A549 (cell line): ENCODE measurements at regions not wholly inside any gene's neighbourhood (a gene's known extent, or its start where the extent isn't known, plus 50 kb on each side); places are given as distances from the start of the nearest gene placed in this dataset.

ENCODE experiments used
- ATAC-seq, 2 experiments: fragments of 200-7000 bp in 1 of 2; fragments of >200 bp in 1 of 2; cut with Nextera tagmentation in 1 of 2; cut with Tn5 transposase in 1 of 2; 3 replicates each; pipeline versions ENCODE4 v1.8.0 to v1.9.1; 2018 to 2020; ENCODE audit warnings: mild to moderate bottlenecking in 1 of 2, moderate library complexity in 1 of 2
- CTCF ChIA-PET: fragments of 300-600 bp; sonication (Branson Sonifier 250); formaldehyde crosslinking; extraction: SDS; loops from one replicate; lab custom pipeline; 2021; ENCODE audit warnings: antibody characterized with exemption, inconsistent platforms; lab: Yijun Ruan, JAX
- POLR2A ChIA-PET: fragments of 350-600 bp; formaldehyde crosslinking; extraction: SDS; loops from one replicate; lab custom pipeline; 2021; ENCODE audit warnings: antibody characterized with exemption, inconsistent platforms; lab: Yijun Ruan, JAX
- DNase-seq, 2 experiments: peaks; one replicate each; pipeline versions ENCODE4 v3.0.0 to v3.0.0-alpha.2; 2011 to 2016; ENCODE audit warnings: low read depth in 1 of 2, low spot score in 1 of 2
- FAIRE-seq: peaks from 2 replicates; lab custom pipeline; 2011; peaks lifted over from hg19 to GRCh38; lab: Jason Lieb, UNC
- H3K27ac ChIP-seq, 2 experiments: fragments of >200 bp; sonication (Bioruptor Twin); formaldehyde crosslinking; 3 replicates each; pipeline ENCODE4 v1.5.1; 2016 to 2017
- H3K4me1 ChIP-seq: fragments of >200 bp; sonication (Bioruptor Twin); formaldehyde crosslinking; 3 replicates; pipeline ENCODE4 v1.6.1; 2016
- H3K4me2 ChIP-seq: fragments of >200 bp; sonication (Bioruptor Twin); formaldehyde crosslinking; 3 replicates; pipeline ENCODE4 v1.6.1; 2016
- H3K4me3 ChIP-seq: fragments of >200 bp; sonication (Bioruptor Twin); formaldehyde crosslinking; 3 replicates; pipeline ENCODE4 v1.5.1; 2016
- H3K9me3 ChIP-seq: fragments of >200 bp; sonication (Bioruptor Twin); formaldehyde crosslinking; 3 replicates; pipeline ENCODE4 v1.6.1; 2016
- ATOH8 ChIP-seq: fragments of 250-450 bp; sonication (Bioruptor Pico); IDR thresholded peaks from 2 replicates; pipeline ENCODE4 v1.5.0; 2020; ENCODE audit warnings: low read depth, mild to moderate bottlenecking, moderate library complexity
- BCL3 ChIP-seq: fragments of >200 bp; sonication (Bioruptor Twin); formaldehyde crosslinking; IDR thresholded peaks from 3 replicates; pipeline ENCODE4 v1.6.1; 2016
- BHLHE40 ChIP-seq: IDR thresholded peaks from 2 replicates; pipeline ENCODE4 v1.6.1; 2012; ENCODE audit warnings: low read depth, low read length, inconsistent platforms
- EHF ChIP-seq: fragments of 250-450 bp; sonication (Bioruptor Pico); IDR thresholded peaks from 2 replicates; pipeline ENCODE4 v1.5.0; 2020; ENCODE audit warnings: mild to moderate bottlenecking
- EHMT2 ChIP-seq: fragments of 200-600 bp; sonication (generic); IDR thresholded peaks from 2 replicates; pipeline ENCODE4 v1.6.1; 2016; ENCODE audit warnings: antibody characterized with exemption, low read depth, mild to moderate bottlenecking, moderate library complexity
- EP300 ChIP-seq, 2 experiments: fragments of >200 bp; sonication (Bioruptor Twin); formaldehyde crosslinking; IDR thresholded peaks; 2 replicates in 1 of 2; 3 replicates in 1 of 2; pipeline ENCODE4 v1.6.1; 2016 to 2017
- GATA3 ChIP-seq: IDR thresholded peaks from 2 replicates; pipeline ENCODE4 v1.6.1; 2012; ENCODE audit warnings: borderline replicate concordance
- HDAC2 ChIP-seq: fragments of 200-600 bp; sonication (generic); IDR thresholded peaks from 2 replicates; pipeline ENCODE4 v1.6.1; 2016
- HOXA7 ChIP-seq: fragments of 250-450 bp; sonication (Bioruptor Pico); IDR thresholded peaks from 2 replicates; pipeline ENCODE4 v1.5.0; 2020; ENCODE audit warnings: mild to moderate bottlenecking, moderate library complexity
- JUN ChIP-seq, 2 experiments: fragments of >200 bp; sonication (Bioruptor Twin); formaldehyde crosslinking; IDR thresholded peaks; 2 replicates in 1 of 2; 3 replicates in 1 of 2; pipeline ENCODE4 v1.6.1; 2016 to 2017
- MYC ChIP-seq: IDR thresholded peaks from 2 replicates; pipeline ENCODE4 v1.6.1; 2012; ENCODE audit warnings: mild to moderate bottlenecking, inconsistent platforms, low read length, improper control_type of control experiment, borderline replicate concordance
- NPAS2 ChIP-seq: fragments of 250-450 bp; sonication (Bioruptor Pico); IDR thresholded peaks from 2 replicates; pipeline ENCODE4 v1.8.0; 2022; ENCODE audit warnings: mild to moderate bottlenecking, moderate library complexity, borderline replicate concordance
- NR3C1 ChIP-seq: fragments of >200 bp; sonication (Bioruptor Twin); formaldehyde crosslinking; IDR thresholded peaks from 3 replicates; pipeline ENCODE4 v1.6.1; 2017
- POLR2A ChIP-seq: IDR thresholded peaks from 2 replicates; pipeline ENCODE4 v1.6.1; 2012; ENCODE audit warnings: mild to moderate bottlenecking, low read length
- RAD21 ChIP-seq, 2 experiments: fragments of >200 bp in 1 of 2; sonication (Bioruptor Twin) in 1 of 2; formaldehyde crosslinking in 1 of 2; IDR thresholded peaks in 1 of 2; conservative IDR thresholded peaks in 1 of 2; 2 replicates in 1 of 2; 3 replicates in 1 of 2; pipeline ENCODE4 v1.6.1; 2012 to 2018; ENCODE audit warnings: inconsistent platforms in 1 of 2
- RARB ChIP-seq: fragments of 250-450 bp; sonication (Bioruptor Pico); IDR thresholded peaks from 2 replicates; pipeline ENCODE4 v1.8.0; 2021; ENCODE audit warnings: mild to moderate bottlenecking, moderate library complexity
- REST ChIP-seq: fragments of 200-600 bp; sonication (generic); IDR thresholded peaks from 2 replicates; pipeline ENCODE4 v1.6.1; 2016; ENCODE audit warnings: antibody characterized with exemption, mild to moderate bottlenecking, moderate library complexity
- RFX5 ChIP-seq: fragments of 450-650 bp; IDR thresholded peaks from 2 replicates; pipeline ENCODE4 v1.7.1; 2014; ENCODE audit warnings: antibody characterized with exemption, mild to moderate bottlenecking, moderate library complexity
- RNF2 ChIP-seq: fragments of 200-600 bp; sonication (generic); IDR thresholded peaks from 2 replicates; pipeline ENCODE4 v1.6.1; 2016; ENCODE audit warnings: low read depth, mild to moderate bottlenecking, antibody characterized with exemption, moderate library complexity, borderline replicate concordance
- SMC3 ChIP-seq: fragments of >200 bp; sonication (Bioruptor Twin); formaldehyde crosslinking; IDR thresholded peaks from 3 replicates; pipeline ENCODE4 v1.6.1; 2018; ENCODE audit warnings: inconsistent platforms
- TP53 ChIP-seq: fragments of 250-450 bp; sonication (Bioruptor Pico); IDR thresholded peaks from 2 replicates; pipeline ENCODE4 v1.5.0; 2021; ENCODE audit warnings: mild to moderate bottlenecking, moderate library complexity
- ZSCAN20 ChIP-seq: fragments of 250-450 bp; sonication (Bioruptor Pico); IDR thresholded peaks from 2 replicates; pipeline ENCODE4 v1.8.0; 2022; ENCODE audit warnings: mild to moderate bottlenecking, moderate library complexity
- WGBS: methylation state at CpG from one replicate; pipeline ENCODE4 v1.1.6; 2017; ENCODE audit errors: missing lambda C conversion rate; 5-methylcytosine and 5-hydroxymethylcytosine counted together

GRCh38 chr13:106681536-106681935 lies 113.6 kb upstream of the ARGLU1 start:
- ATAC-seq (no peak), DNase-seq (no peak)
- POLR2A ChIA-PET = no interaction called here
- Histone ChIP-seq H3K4me3 (no peak overlapping the region), H3K4me2 (no peak overlapping the region), H3K9me3 (no peaks in the 10 kb centered on the region), H3K27ac (no peak overlapping the region), H3K4me1 (no peaks in the 10 kb centered on the region)
- CTCF ChIA-PET = no interaction called here
- TF ChIP-seq NR3C1 (no peak), NPAS2 (CRISPR knock-in tag) (no peak), HOXA7 (CRISPR knock-in tag) (no peak), GATA3 (no peak), RFX5 (no peak), EP300 (IDR thresholded peaks at IDR 0.05) (no peak), BCL3 (no peak), EHMT2 (no peak), SMC3 (no peak), POLR2A (no peak), HDAC2 (no peak), BHLHE40 (no peak), ZSCAN20 (CRISPR knock-in tag) (no peak), REST (no peak), RAD21 (conservative IDR thresholded peaks at IDR 0.05 in 1 of 2, IDR thresholded peaks at IDR 0.05 in 1 of 2) (no peak), ATOH8 (CRISPR knock-in tag) (no peak), MYC (no peak)
- TF ChIP-seq, all 56 proteins: peak for 0
- no peak for FAIRE-seq
- WGBS = 4% methylated on average over 3 of the region's 3 CpGs

GRCh38 chr13:106680796-106681472 lies 113.0 kb upstream of the ARGLU1 start:
- FAIRE-seq = no peak
- DNase-seq = no peak
- POLR2A ChIA-PET = no interaction called here
- 25% methylated on average over 7 of the region's 7 CpGs for WGBS
- H3K4me2 ChIP-seq = no peak overlapping the region
- no peaks in the 10 kb centered on the region for H3K9me3 ChIP-seq
- H3K4me3 ChIP-seq = no peak overlapping the region
- H3K4me1 ChIP-seq = no peaks in the 10 kb centered on the region
- no peak overlapping the region for H3K27ac ChIP-seq
- ATAC-seq = no peak
- CTCF ChIA-PET = interaction anchor here (1.0 kb wide), 1 partner anchor 61 kb away, joined by 3 read pairs; no protein-coding TSS in a partner anchor
- TF ChIP-seq RARB (CRISPR knock-in tag) (no peak), JUN (IDR thresholded peaks at IDR 0.05) (no peak), RNF2 (no peak), POLR2A (no peak), NPAS2 (CRISPR knock-in tag) (no peak), ZSCAN20 (CRISPR knock-in tag) (no peak), TP53 (CRISPR knock-in tag) (no peak), HOXA7 (CRISPR knock-in tag) (no peak), SMC3 (no peak), EHF (CRISPR knock-in tag) (no peak)
